ENCODE measurements at regions not wholly inside any gene's neighbourhood (a gene's known extent, or its start where the extent isn't known, plus 50 kb on each side); places are given as distances from the start of the nearest gene placed in this dataset.
"Not testable (repeated sequence)": the region's sequence is repeated elsewhere in the genome, so short reads cannot be mapped to it uniquely, and the experiment has no call there.

DNA sequence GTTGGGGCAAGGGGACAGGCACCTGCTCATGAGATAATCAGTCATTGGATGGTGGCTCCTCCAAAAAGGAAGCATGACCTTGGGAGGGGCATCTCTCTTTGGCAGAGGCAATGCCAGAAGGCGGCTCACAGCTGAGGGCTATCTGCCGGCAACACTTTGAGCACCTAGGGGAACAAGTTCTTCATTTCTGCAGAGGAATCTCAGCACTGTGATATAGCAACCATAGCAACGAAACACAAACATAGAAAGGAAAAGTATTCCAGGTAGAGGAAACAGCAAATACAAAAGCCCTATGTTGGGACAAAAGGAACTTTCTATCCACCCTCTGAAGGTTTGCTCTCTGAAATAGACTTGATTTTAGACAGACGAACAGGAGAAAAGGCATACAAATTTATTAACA, 89.1 kb upstream of the NEDD4L start:
- Histone ChIP-seq H3K4me3 (no peak overlapping the region), H3K36me3 (no peaks in the 10 kb centered on the region), H3K9me3 (no peaks in the 10 kb centered on the region), H3K27me3 (no peaks in the 10 kb centered on the region), H3K27ac (no peak overlapping the region), H3K4me1 (no peaks in the 10 kb centered on the region)
- intact Hi-C loops (cut with DNase I; ENCODE audit: low total_unique reads), result loop anchor here (1.0 kb wide), 1 partner anchor 13 kb away; no protein-coding TSS in a partner anchor
- TF ChIP-seq POLR2A (IDR thresholded peaks at IDR 0.05) (no peak), POLR2AphosphoS5 (IDR thresholded peaks at IDR 0.05) (no peak), CTCF (IDR thresholded peaks at IDR 0.05) (no peak)
- no peak for DNase-seq (ENCODE audit: low spot score in 2 of 2)

- no peak for DNase-seq (ENCODE audit: low spot score in 2 of 2)
- TF ChIP-seq CTCF (IDR thresholded peaks at IDR 0.05), result no peak
- no peak for TF ChIP-seq POLR2AphosphoS5 (IDR thresholded peaks at IDR 0.05)
- TF ChIP-seq POLR2A (IDR thresholded peaks at IDR 0.05), result no peak
- intact Hi-C loops (cut with DNase I; ENCODE audit: low total_unique reads), result no loop called here
- Histone ChIP-seq H3K4me1 (no peaks in the 10 kb centered on the region), H3K36me3 (no peaks in the 10 kb centered on the region), H3K27me3 (no peaks in the 10 kb centered on the region), H3K4me3 (no peak overlapping the region), H3K9me3 (no peaks in the 10 kb centered on the region), H3K27ac (no peak overlapping the region)
Observed at GRCh38 chr18:57953883-57954282, 90.1 kb upstream of the NEDD4L start.

DNA sequence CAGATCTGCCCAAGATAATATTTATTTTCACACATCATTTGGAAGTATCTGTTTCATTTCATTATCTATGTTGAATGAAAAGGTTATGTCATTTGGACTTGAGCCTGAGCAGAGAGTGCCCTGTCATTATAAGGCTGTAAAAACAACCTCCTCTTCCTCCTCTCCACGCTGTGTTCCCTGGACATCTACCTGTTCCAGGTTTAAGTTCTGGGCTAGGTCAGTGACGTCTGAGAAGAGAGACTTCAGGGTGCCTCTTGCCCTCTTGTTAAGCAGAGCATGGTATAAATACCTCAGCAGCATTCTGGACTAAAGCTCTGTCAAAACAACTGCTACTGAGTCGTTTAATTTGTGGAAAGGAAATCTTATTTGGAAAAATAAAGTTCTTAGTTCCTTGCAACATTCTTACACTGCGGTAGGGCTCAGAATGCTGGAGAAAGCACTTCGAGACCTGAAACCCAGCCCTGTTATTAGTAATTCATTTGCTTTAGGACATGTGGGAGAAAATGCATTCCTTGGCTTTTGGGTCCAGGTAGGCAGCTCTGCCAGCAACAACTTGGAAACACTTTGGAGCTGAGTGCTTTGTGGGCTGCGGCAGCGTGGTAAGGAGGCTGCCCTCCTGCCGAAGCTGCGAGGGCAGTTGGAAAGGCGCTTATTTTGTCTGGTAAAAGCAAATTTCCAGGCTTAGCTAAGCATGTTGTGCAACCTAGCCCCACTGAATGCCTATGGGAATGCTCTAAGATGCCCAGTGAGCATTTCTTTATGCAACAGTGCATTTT, 91.8 kb upstream of the NEDD4L start:
- Histone ChIP-seq H3K27me3 (no peaks in the 10 kb centered on the region), H3K4me1 (no peaks in the 10 kb centered on the region), H3K27ac (peak overlapping the region; percentile 55 to 70), H3K36me3 (no peaks in the 10 kb centered on the region), H3K4me3 (no peak overlapping the region), H3K9me3 (no peaks in the 10 kb centered on the region)
- intact Hi-C loops (cut with DNase I; ENCODE audit: low total_unique reads), result no loop called here
- peak in 1 of 2 donors; percentile 79 for DNase-seq (ENCODE audit: low spot score in 2 of 2)
- TF ChIP-seq POLR2A (IDR thresholded peaks at IDR 0.05), result no peak
- TF ChIP-seq CTCF (IDR thresholded peaks at IDR 0.05), result no peak

GRCh38 chr18:57951117-57951796, 92.8 kb upstream of the NEDD4L start:
- Histone ChIP-seq H3K4me3 (no peak overlapping the region), H3K27me3 (no peaks in the 10 kb centered on the region), H3K36me3 (no peaks in the 10 kb centered on the region), H3K27ac (peak overlapping the region in 1 of 2 donors; percentile 70), H3K4me1 (no peaks in the 10 kb centered on the region), H3K9me3 (no peaks in the 10 kb centered on the region)
- no peak for DNase-seq (ENCODE audit: low spot score in 2 of 2)
- TF ChIP-seq CTCF (IDR thresholded peaks at IDR 0.05), result no peak
- TF ChIP-seq POLR2AphosphoS5 (IDR thresholded peaks at IDR 0.05), result no peak
- TF ChIP-seq POLR2A (IDR thresholded peaks at IDR 0.05), result no peak
- intact Hi-C loops (cut with DNase I; ENCODE audit: low total_unique reads), result no loop called here

- no peaks in the 10 kb centered on the region for H3K27me3 ChIP-seq
- H3K27ac ChIP-seq, result no peak overlapping the region
- no peaks in the 10 kb centered on the region for H3K4me1 ChIP-seq
- no peak for DNase-seq (ENCODE audit: low spot score in 2 of 2)
- intact Hi-C loops (cut with DNase I; ENCODE audit: low total_unique reads), result no loop called here
- no peaks in the 10 kb centered on the region for H3K9me3 ChIP-seq
- no peak overlapping the region for H3K4me3 ChIP-seq
- H3K36me3 ChIP-seq, result no peaks in the 10 kb centered on the region
- TF ChIP-seq POLR2AphosphoS5 (IDR thresholded peaks at IDR 0.05) (no peak), CTCF (IDR thresholded peaks at IDR 0.05) (no peak), POLR2A (IDR thresholded peaks at IDR 0.05) (no peak)
Observed at GRCh38 chr18:57950542-57950941, 93.5 kb upstream of the NEDD4L start.

GRCh38 chr18:57949335-57949734, 94.7 kb upstream of the NEDD4L start:
- DNase-seq (ENCODE audit: low spot score in 2 of 2); intact Hi-C loops (cut with DNase I; ENCODE audit: low total_unique reads); H3K36me3 ChIP-seq; H3K27me3 ChIP-seq; H3K9me3 ChIP-seq; H3K27ac ChIP-seq; H3K4me3 ChIP-seq; H3K4me1 ChIP-seq: not testable (repeated sequence)

Measured in breast epithelium (tissue), 4 donors.